Gastrocnemius medialis (tissue), 4 donors: ENCODE measurements at regions not wholly inside any gene's neighbourhood (a gene's known extent, or its start where the extent isn't known, plus 50 kb on each side); places are given as distances from the start of the nearest gene placed in this dataset.

ENCODE experiments used
- POLR2A ChIP-seq, 2 donors: fragments of 450-650 bp; IDR thresholded peaks; one replicate each; pipeline ENCODE4 v1.6.1; 2017; ENCODE audit warnings: antibody characterized with exemption in 2 of 2, mild to moderate bottlenecking in 2 of 2, moderate library complexity in 2 of 2
- TF ChIP-seq, protein P1 (sequence below), 5 experiments: fragments of 450-650 bp in 3 of 5; fragments of 200-600 bp in 2 of 5; sonication (generic) in 2 of 5; IDR thresholded peaks in 4 of 5; conservative IDR thresholded peaks in 1 of 5; 1 replicate in 4 of 5; 2 replicates in 1 of 5; pipeline ENCODE4 v1.5.1; 2016 to 2019; ENCODE audit warnings: antibody characterized with exemption in 5 of 5, mild to moderate bottlenecking in 3 of 5, moderate library complexity in 3 of 5

DNA sequence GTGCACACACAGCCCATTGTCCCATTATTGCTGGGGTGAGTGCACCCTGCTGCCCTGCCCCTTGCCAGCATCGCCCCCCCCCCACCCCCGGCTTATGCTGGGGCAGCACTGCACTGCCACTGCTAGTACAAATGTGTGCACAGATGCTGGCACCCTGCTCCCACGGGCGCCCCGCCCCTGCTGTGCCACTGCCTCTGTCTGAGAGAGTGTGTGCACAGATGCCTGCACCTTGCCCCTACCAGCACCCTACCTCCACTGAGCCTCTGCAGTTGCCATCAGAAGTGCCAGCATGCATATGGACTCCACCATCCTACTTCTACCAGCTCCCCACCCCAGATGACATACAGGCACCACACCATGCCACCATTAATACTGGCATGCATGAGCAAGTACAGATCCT, 454.6 kb upstream of the KHDRBS2 start:
- TF ChIP-seq POLR2A (IDR thresholded peaks at IDR 0.05) = no peak
- TF ChIP-seq, protein P1, sequence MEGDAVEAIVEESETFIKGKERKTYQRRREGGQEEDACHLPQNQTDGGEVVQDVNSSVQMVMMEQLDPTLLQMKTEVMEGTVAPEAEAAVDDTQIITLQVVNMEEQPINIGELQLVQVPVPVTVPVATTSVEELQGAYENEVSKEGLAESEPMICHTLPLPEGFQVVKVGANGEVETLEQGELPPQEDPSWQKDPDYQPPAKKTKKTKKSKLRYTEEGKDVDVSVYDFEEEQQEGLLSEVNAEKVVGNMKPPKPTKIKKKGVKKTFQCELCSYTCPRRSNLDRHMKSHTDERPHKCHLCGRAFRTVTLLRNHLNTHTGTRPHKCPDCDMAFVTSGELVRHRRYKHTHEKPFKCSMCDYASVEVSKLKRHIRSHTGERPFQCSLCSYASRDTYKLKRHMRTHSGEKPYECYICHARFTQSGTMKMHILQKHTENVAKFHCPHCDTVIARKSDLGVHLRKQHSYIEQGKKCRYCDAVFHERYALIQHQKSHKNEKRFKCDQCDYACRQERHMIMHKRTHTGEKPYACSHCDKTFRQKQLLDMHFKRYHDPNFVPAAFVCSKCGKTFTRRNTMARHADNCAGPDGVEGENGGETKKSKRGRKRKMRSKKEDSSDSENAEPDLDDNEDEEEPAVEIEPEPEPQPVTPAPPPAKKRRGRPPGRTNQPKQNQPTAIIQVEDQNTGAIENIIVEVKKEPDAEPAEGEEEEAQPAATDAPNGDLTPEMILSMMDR (IDR thresholded peaks at IDR 0.05 in 4 of 5, conservative IDR thresholded peaks at IDR 0.05 in 1 of 5) = no peak
